GM23338 (cell line): ENCODE measurements at regions not wholly inside any gene's neighbourhood (a gene's known extent, or its start where the extent isn't known, plus 50 kb on each side); places are given as distances from the start of the nearest gene placed in this dataset.

Experiments
- ATAC-seq: fragments of 200-7000 bp; cut with Tn5 transposase; 3 replicates; pipeline ENCODE4 v1.9.1; 2020
- DNase-seq: peaks from one replicate; pipeline ENCODE4 v3.0.0-alpha.2; 2015; ENCODE audit warnings: low spot score
- H2AFZ ChIP-seq: fragments of 200-600 bp; sonication (generic); 2 replicates; pipeline ENCODE4 v1.8.0; 2016; ENCODE audit warnings: antibody characterized with exemption, mild to moderate bottlenecking, moderate library complexity
- H3F3A ChIP-seq: fragments of 200-600 bp; sonication (generic); replicated peaks from 2 replicates; pipeline ENCODE4 v1.8.0; 2017; ENCODE audit warnings: antibody characterized with exemption, mixed run types, low read depth
- H3K27ac ChIP-seq: fragments of 200-600 bp; sonication (generic); 2 replicates; pipeline ENCODE4 v1.6.1; 2016; ENCODE audit warnings: low read depth
- H3K27me3 ChIP-seq: fragments of 200-600 bp; sonication (generic); 2 replicates; pipeline ENCODE4 v1.8.0; 2016; ENCODE audit warnings: mild to moderate bottlenecking, mixed run types, moderate library complexity; ENCODE audit not compliant: insufficient read depth
- H3K36me3 ChIP-seq: fragments of 200-600 bp; sonication (generic); 2 replicates; pipeline ENCODE4 v1.8.0; 2016; ENCODE audit warnings: mild to moderate bottlenecking; ENCODE audit not compliant: insufficient read depth
- H3K4me1 ChIP-seq: fragments of 200-600 bp; sonication (generic); 2 replicates; pipeline ENCODE4 v1.8.0; 2016; ENCODE audit warnings: mild to moderate bottlenecking, moderate library complexity; ENCODE audit not compliant: insufficient read depth
- H3K4me2 ChIP-seq: fragments of 200-600 bp; sonication (generic); 2 replicates; pipeline ENCODE4 v1.7.1; 2017; ENCODE audit warnings: mixed run types
- H3K4me3 ChIP-seq: fragments of 200-600 bp; sonication (generic); 2 replicates; pipeline ENCODE4 v1.6.1; 2016; ENCODE audit warnings: mixed run types
- H3K79me2 ChIP-seq: fragments of 200-600 bp; sonication (generic); replicated peaks from 2 replicates; pipeline ENCODE4 v1.8.0; 2017; ENCODE audit warnings: mild to moderate bottlenecking; ENCODE audit not compliant: insufficient read depth
- H3K9me2 ChIP-seq: fragments of 200-600 bp; sonication (generic); 2 replicates; pipeline ENCODE4 v1.8.0; 2017; ENCODE audit not compliant: insufficient read depth
- H4K20me1 ChIP-seq: fragments of 200-600 bp; sonication (generic); replicated peaks from 2 replicates; pipeline ENCODE4 v1.8.0; 2017; ENCODE audit warnings: mild to moderate bottlenecking; ENCODE audit not compliant: insufficient read depth
- H3K27ac Mint-ChIP-seq: 2 replicates; pipeline ENCODE4 v1.8.0; 2020; ENCODE audit warnings: inconsistent platforms, mild to moderate bottlenecking, moderate library complexity, mixed read lengths
- H3K27me3 Mint-ChIP-seq: 3 replicates; pipeline ENCODE4 v1.8.0; 2022; ENCODE audit warnings: low read depth, mild to moderate bottlenecking, moderate library complexity, mixed read lengths, inconsistent platforms; ENCODE audit not compliant: insufficient read depth, poor library complexity
- H3K36me3 Mint-ChIP-seq: 3 replicates; pipeline ENCODE4 v1.8.0; 2021; ENCODE audit warnings: low read depth, mild to moderate bottlenecking, inconsistent platforms, moderate library complexity, mixed read lengths
- H3K4me1 Mint-ChIP-seq: 3 replicates; pipeline ENCODE4 v1.8.0; 2020; ENCODE audit warnings: mild to moderate bottlenecking, inconsistent platforms, mixed read lengths
- H3K4me3 Mint-ChIP-seq: 3 replicates; pipeline ENCODE4 v1.8.0; 2021; ENCODE audit warnings: moderate library complexity, mild to moderate bottlenecking, inconsistent platforms, mixed read lengths
- H3K9me3 Mint-ChIP-seq: 3 replicates; pipeline ENCODE4 v1.8.0; 2020; ENCODE audit warnings: moderate library complexity, mild to moderate bottlenecking, inconsistent platforms, mixed read lengths
- CREB1 ChIP-seq: fragments of 250-450 bp; sonication (Bioruptor Pico); IDR thresholded peaks from 2 replicates; pipeline ENCODE4 v1.5.0; 2020; ENCODE audit warnings: low read depth, mild to moderate bottlenecking, moderate library complexity
- CTCF ChIP-seq, 2 experiments: fragments of 200-600 bp in 1 of 2; sonication (generic) in 1 of 2; conservative IDR thresholded peaks; 2 replicates each; pipeline versions ENCODE4 v1.5.1 to v1.6.1; 2016 to 2017; ENCODE audit warnings: antibody characterized with exemption in 2 of 2, low read depth in 2 of 2, mild to moderate bottlenecking in 2 of 2, moderate library complexity in 1 of 2
- ETS1 ChIP-seq: IDR thresholded peaks from 2 replicates; pipeline ENCODE4 v1.6.1; 2016; ENCODE audit warnings: antibody characterized with exemption
- EZH2 ChIP-seq: fragments of 200-600 bp; sonication (generic); IDR thresholded peaks from one replicate; pipeline ENCODE4 v1.8.0; 2017; ENCODE audit warnings: antibody characterized with exemption, mild to moderate bottlenecking, low read depth; ENCODE audit not compliant: unreplicated experiment
- EZH2phosphoT487 ChIP-seq: fragments of 200-600 bp; sonication (generic); IDR thresholded peaks from one replicate; pipeline ENCODE4 v1.8.1; 2018; ENCODE audit warnings: antibody characterized with exemption; ENCODE audit not compliant: unreplicated experiment
- JUNB ChIP-seq: IDR thresholded peaks from one replicate; pipeline ENCODE4 v1.6.1; 2016; ENCODE audit warnings: antibody characterized with exemption; ENCODE audit not compliant: unreplicated experiment
- NANOG ChIP-seq: IDR thresholded peaks from 2 replicates; pipeline ENCODE4 v1.6.1; 2016; ENCODE audit warnings: antibody characterized with exemption, borderline replicate concordance
- POLR2AphosphoS5 ChIP-seq: IDR thresholded peaks from 2 replicates; pipeline ENCODE4 v1.6.1; 2016; ENCODE audit warnings: antibody characterized with exemption, low read depth
- STAT1 ChIP-seq: IDR thresholded peaks from one replicate; pipeline ENCODE4 v1.6.1; 2016; ENCODE audit warnings: antibody characterized with exemption; ENCODE audit not compliant: unreplicated experiment
- ZNF114 ChIP-seq: fragments of 250-450 bp; sonication (Bioruptor Pico); IDR thresholded peaks from 2 replicates; pipeline ENCODE4 v1.5.0; 2020; ENCODE audit warnings: mild to moderate bottlenecking, moderate library complexity
- ZNF331 ChIP-seq: fragments of 250-450 bp; sonication (Bioruptor Pico); IDR thresholded peaks from 2 replicates; pipeline ENCODE4 v1.5.0; 2020; ENCODE audit warnings: low read depth, mild to moderate bottlenecking, moderate library complexity
- TF ChIP-seq, protein P1 (sequence below): IDR thresholded peaks from one replicate; pipeline ENCODE4 v1.6.1; 2018; ENCODE audit warnings: antibody characterized with exemption; ENCODE audit not compliant: unreplicated experiment
- TF ChIP-seq, protein P2 (sequence below): fragments of 250-450 bp; sonication (Bioruptor Pico); IDR thresholded peaks from 2 replicates; pipeline ENCODE4 v1.5.0; 2020; ENCODE audit warnings: mild to moderate bottlenecking, moderate library complexity

- no peak overlapping the region for H3K27ac Mint-ChIP-seq
- DNase-seq (no peak), ATAC-seq (no peak)
- no peak overlapping the region for H3K4me2 ChIP-seq
- H3K36me3 Mint-ChIP-seq = no peaks in the 10 kb centered on the region
- H3K27me3 Mint-ChIP-seq = peaks cover 7% of the 10 kb centered on the region
- no peaks in the 10 kb centered on the region for H3K27me3 ChIP-seq
- H3K9me2 ChIP-seq = no peaks in the 10 kb centered on the region
- no peaks in the 10 kb centered on the region for H4K20me1 ChIP-seq
- H3K79me2 ChIP-seq = no peaks in the 10 kb centered on the region
- H3K4me1 ChIP-seq = no peaks in the 10 kb centered on the region; the same call in 1 of the 2 replicates
- no peaks in the 10 kb centered on the region for H3K9me3 Mint-ChIP-seq
- H3K27ac ChIP-seq = no peak overlapping the region
- H3K4me1 Mint-ChIP-seq = peaks cover 17% of the 10 kb centered on the region
- TF ChIP-seq ETS1 = no peak
- TF ChIP-seq STAT1 = no peak
- TF ChIP-seq EZH2phosphoT487 = no peak
- TF ChIP-seq, protein P1, sequence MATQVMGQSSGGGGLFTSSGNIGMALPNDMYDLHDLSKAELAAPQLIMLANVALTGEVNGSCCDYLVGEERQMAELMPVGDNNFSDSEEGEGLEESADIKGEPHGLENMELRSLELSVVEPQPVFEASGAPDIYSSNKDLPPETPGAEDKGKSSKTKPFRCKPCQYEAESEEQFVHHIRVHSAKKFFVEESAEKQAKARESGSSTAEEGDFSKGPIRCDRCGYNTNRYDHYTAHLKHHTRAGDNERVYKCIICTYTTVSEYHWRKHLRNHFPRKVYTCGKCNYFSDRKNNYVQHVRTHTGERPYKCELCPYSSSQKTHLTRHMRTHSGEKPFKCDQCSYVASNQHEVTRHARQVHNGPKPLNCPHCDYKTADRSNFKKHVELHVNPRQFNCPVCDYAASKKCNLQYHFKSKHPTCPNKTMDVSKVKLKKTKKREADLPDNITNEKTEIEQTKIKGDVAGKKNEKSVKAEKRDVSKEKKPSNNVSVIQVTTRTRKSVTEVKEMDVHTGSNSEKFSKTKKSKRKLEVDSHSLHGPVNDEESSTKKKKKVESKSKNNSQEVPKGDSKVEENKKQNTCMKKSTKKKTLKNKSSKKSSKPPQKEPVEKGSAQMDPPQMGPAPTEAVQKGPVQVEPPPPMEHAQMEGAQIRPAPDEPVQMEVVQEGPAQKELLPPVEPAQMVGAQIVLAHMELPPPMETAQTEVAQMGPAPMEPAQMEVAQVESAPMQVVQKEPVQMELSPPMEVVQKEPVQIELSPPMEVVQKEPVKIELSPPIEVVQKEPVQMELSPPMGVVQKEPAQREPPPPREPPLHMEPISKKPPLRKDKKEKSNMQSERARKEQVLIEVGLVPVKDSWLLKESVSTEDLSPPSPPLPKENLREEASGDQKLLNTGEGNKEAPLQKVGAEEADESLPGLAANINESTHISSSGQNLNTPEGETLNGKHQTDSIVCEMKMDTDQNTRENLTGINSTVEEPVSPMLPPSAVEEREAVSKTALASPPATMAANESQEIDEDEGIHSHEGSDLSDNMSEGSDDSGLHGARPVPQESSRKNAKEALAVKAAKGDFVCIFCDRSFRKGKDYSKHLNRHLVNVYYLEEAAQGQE = no peak
- no peak for TF ChIP-seq CTCF (conservative IDR thresholded peaks at IDR 0.05; ENCODE audit: low read depth in 2 of 2)
- TF ChIP-seq POLR2AphosphoS5 = no peak
- TF ChIP-seq CREB1 (CRISPR knock-in tag) = no peak
- TF ChIP-seq EZH2 = no peak
- no peak for TF ChIP-seq NANOG
- TF ChIP-seq, protein P2, sequence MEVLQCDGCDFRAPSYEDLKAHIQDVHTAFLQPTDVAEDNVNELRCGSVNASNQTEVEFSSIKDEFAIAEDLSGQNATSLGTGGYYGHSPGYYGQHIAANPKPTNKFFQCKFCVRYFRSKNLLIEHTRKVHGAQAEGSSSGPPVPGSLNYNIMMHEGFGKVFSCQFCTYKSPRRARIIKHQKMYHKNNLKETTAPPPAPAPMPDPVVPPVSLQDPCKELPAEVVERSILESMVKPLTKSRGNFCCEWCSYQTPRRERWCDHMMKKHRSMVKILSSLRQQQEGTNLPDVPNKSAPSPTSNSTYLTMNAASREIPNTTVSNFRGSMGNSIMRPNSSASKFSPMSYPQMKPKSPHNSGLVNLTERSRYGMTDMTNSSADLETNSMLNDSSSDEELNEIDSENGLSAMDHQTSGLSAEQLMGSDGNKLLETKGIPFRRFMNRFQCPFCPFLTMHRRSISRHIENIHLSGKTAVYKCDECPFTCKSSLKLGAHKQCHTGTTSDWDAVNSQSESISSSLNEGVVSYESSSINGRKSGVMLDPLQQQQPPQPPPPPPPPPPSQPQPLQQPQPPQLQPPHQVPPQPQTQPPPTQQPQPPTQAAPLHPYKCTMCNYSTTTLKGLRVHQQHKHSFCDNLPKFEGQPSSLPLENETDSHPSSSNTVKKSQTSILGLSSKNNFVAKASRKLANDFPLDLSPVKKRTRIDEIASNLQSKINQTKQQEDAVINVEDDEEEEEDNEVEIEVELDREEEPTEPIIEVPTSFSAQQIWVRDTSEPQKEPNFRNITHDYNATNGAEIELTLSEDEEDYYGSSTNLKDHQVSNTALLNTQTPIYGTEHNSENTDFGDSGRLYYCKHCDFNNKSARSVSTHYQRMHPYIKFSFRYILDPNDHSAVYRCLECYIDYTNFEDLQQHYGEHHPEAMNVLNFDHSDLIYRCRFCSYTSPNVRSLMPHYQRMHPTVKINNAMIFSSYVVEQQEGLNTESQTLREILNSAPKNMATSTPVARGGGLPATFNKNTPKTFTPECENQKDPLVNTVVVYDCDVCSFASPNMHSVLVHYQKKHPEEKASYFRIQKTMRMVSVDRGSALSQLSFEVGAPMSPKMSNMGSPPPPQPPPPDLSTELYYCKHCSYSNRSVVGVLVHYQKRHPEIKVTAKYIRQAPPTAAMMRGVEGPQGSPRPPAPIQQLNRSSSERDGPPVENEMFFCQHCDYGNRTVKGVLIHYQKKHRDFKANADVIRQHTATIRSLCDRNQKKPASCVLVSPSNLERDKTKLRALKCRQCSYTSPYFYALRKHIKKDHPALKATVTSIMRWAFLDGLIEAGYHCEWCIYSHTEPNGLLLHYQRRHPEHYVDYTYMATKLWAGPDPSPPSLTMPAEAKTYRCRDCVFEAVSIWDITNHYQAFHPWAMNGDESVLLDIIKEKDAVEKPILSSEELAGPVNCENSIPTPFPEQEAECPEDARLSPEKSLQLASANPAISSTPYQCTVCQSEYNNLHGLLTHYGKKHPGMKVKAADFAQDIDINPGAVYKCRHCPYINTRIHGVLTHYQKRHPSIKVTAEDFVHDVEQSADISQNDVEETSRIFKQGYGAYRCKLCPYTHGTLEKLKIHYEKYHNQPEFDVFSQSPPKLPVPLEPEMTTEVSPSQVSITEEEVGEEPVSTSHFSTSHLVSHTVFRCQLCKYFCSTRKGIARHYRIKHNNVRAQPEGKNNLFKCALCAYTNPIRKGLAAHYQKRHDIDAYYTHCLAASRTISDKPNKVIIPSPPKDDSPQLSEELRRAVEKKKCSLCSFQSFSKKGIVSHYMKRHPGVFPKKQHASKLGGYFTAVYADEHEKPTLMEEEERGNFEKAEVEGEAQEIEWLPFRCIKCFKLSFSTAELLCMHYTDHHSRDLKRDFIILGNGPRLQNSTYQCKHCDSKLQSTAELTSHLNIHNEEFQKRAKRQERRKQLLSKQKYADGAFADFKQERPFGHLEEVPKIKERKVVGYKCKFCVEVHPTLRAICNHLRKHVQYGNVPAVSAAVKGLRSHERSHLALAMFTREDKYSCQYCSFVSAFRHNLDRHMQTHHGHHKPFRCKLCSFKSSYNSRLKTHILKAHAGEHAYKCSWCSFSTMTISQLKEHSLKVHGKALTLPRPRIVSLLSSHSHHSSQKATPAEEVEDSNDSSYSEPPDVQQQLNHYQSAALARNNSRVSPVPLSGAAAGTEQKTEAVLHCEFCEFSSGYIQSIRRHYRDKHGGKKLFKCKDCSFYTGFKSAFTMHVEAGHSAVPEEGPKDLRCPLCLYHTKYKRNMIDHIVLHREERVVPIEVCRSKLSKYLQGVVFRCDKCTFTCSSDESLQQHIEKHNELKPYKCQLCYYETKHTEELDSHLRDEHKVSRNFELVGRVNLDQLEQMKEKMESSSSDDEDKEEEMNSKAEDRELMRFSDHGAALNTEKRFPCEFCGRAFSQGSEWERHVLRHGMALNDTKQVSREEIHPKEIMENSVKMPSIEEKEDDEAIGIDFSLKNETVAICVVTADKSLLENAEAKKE (CRISPR knock-in tag) = no peak
- TF ChIP-seq JUNB = no peak
- TF ChIP-seq ZNF114 (CRISPR knock-in tag) = no peak
- TF ChIP-seq ZNF331 (CRISPR knock-in tag) = no peak
- H3F3A ChIP-seq = no peaks in the 10 kb centered on the region
- H3K36me3 ChIP-seq = no peaks in the 10 kb centered on the region
- no peak overlapping the region for H3K4me3 Mint-ChIP-seq
- peak overlapping the region; percentile 23; the same call in 1 of the 2 replicates for H2AFZ ChIP-seq
- H3K4me3 ChIP-seq = no peak overlapping the region
Measured at GRCh38 chr5:154135125-154135817, 55.3 kb upstream of the GALNT10 start.
